ENCODE measurements at regions not wholly inside any gene's neighbourhood (a gene's known extent, or its start where the extent isn't known, plus 50 kb on each side); places are given as distances from the start of the nearest gene placed in this dataset.
"Not testable (repeated sequence)": the region's sequence is repeated elsewhere in the genome, so short reads cannot be mapped to it uniquely, and the experiment has no call there.

- Histone ChIP-seq H3K4me3 (no peak overlapping the region), H3K27me3 (no peaks in the 10 kb centered on the region), H3K27ac (no peak overlapping the region), H3K4me1 (no peaks in the 10 kb centered on the region), H3K9me3 (no peaks in the 10 kb centered on the region), H3K36me3 (no peaks in the 10 kb centered on the region)
- no peak for DNase-seq (ENCODE audit: low spot score in 2 of 2)
- intact Hi-C loops (cut with DNase I; ENCODE audit: low total_unique reads): no loop called here
- TF ChIP-seq POLR2A (IDR thresholded peaks at IDR 0.05) (no peak), POLR2AphosphoS5 (IDR thresholded peaks at IDR 0.05) (no peak), CTCF (IDR thresholded peaks at IDR 0.05) (no peak)
Observed at GRCh38 chr2:193442293-193442692, 1247.6 kb upstream of the TMEFF2 start.

GRCh38 chr2:193428336-193428818 is 1233.6 kb upstream of the TMEFF2 start:
- Histone ChIP-seq H3K4me3 (no peak overlapping the region), H3K36me3 (no peaks in the 10 kb centered on the region), H3K9me3 (no peaks in the 10 kb centered on the region), H3K27me3 (no peaks in the 10 kb centered on the region), H3K4me1 (no peaks in the 10 kb centered on the region), H3K27ac (no peak overlapping the region)
- intact Hi-C loops (cut with DNase I; ENCODE audit: low total_unique reads): no loop called here
- no peak for DNase-seq (ENCODE audit: low spot score in 2 of 2)
- TF ChIP-seq CTCF (IDR thresholded peaks at IDR 0.05) (no peak), POLR2A (IDR thresholded peaks at IDR 0.05) (no peak), POLR2AphosphoS5 (IDR thresholded peaks at IDR 0.05) (no peak)

GRCh38 chr2:193412368-193412767 is 1217.6 kb upstream of the TMEFF2 start:
- DNase-seq (ENCODE audit: low spot score in 2 of 2); H3K4me1 ChIP-seq; H3K4me3 ChIP-seq; H3K27me3 ChIP-seq; H3K27ac ChIP-seq; H3K36me3 ChIP-seq; intact Hi-C loops (cut with DNase I; ENCODE audit: low total_unique reads): not testable (repeated sequence)
- peaks cover 0 to 15% of the 10 kb centered on the region in 2 donors for H3K9me3 ChIP-seq

GRCh38 chr2:193409951-193410350 is 1215.2 kb upstream of the TMEFF2 start:
- TF ChIP-seq CTCF (IDR thresholded peaks at IDR 0.05): no peak
- no peak for TF ChIP-seq POLR2A (IDR thresholded peaks at IDR 0.05)
- no peak for TF ChIP-seq POLR2AphosphoS5 (IDR thresholded peaks at IDR 0.05)

GRCh38 chr2:193382583-193382982 is 1187.8 kb upstream of the TMEFF2 start:
- no peak overlapping the region for H3K4me3 ChIP-seq
- DNase-seq (ENCODE audit: low spot score in 2 of 2): no peak
- no peak overlapping the region for H3K27ac ChIP-seq
- H3K36me3 ChIP-seq: no peaks in the 10 kb centered on the region
- H3K9me3 ChIP-seq: no peaks in the 10 kb centered on the region
- no peak for TF ChIP-seq POLR2A (IDR thresholded peaks at IDR 0.05)
- no peak for TF ChIP-seq CTCF (IDR thresholded peaks at IDR 0.05)
- TF ChIP-seq POLR2AphosphoS5 (IDR thresholded peaks at IDR 0.05): no peak
- H3K27me3 ChIP-seq: no peaks in the 10 kb centered on the region
- intact Hi-C loops (cut with DNase I; ENCODE audit: low total_unique reads): no loop called here
- no peaks in the 10 kb centered on the region for H3K4me1 ChIP-seq

More at GRCh38 chr2:193409951-193410350, 1215.2 kb upstream of the TMEFF2 start:
- DNase-seq (ENCODE audit: low spot score in 2 of 2): no peak
- no peaks in the 10 kb centered on the region for H3K4me1 ChIP-seq
- no peak overlapping the region for H3K27ac ChIP-seq
- no peaks in the 10 kb centered on the region for H3K36me3 ChIP-seq
- no peak overlapping the region for H3K4me3 ChIP-seq
- H3K9me3 ChIP-seq: peaks cover 0 to 15% of the 10 kb centered on the region in 2 donors
- intact Hi-C loops (cut with DNase I; ENCODE audit: low total_unique reads): no loop called here
- H3K27me3 ChIP-seq: no peaks in the 10 kb centered on the region

- intact Hi-C loops (cut with DNase I; ENCODE audit: low total_unique reads): no loop called here
- DNase-seq (ENCODE audit: low spot score in 2 of 2): no peak
- no peaks in the 10 kb centered on the region for H3K4me1 ChIP-seq
Observed at GRCh38 chr2:193377789-193378188, 1183.1 kb upstream of the TMEFF2 start.

More at GRCh38 chr2:193377789-193378188, 1183.1 kb upstream of the TMEFF2 start:
- TF ChIP-seq POLR2A (IDR thresholded peaks at IDR 0.05) (no peak), CTCF (IDR thresholded peaks at IDR 0.05) (no peak), POLR2AphosphoS5 (IDR thresholded peaks at IDR 0.05) (no peak)
- Histone ChIP-seq H3K9me3 (no peaks in the 10 kb centered on the region), H3K27ac (no peak overlapping the region), H3K36me3 (no peaks in the 10 kb centered on the region), H3K4me3 (no peak overlapping the region), H3K27me3 (no peaks in the 10 kb centered on the region)

Data from breast epithelium (tissue), 4 donors.